Stimulated activated naive CD8-positive, alpha-beta T cell treated with anti-CD3 and anti-CD28 coated beads, Interleukin-15, amount 100 ng/mL, for 72 hours (primary cell): ENCODE measurements at regions not wholly inside any gene's neighbourhood (a gene's known extent, or its start where the extent isn't known, plus 50 kb on each side); places are given as distances from the start of the nearest gene placed in this dataset.

Experiments used
- ATAC-seq: fragments of 150-1000 bp; cut with Tn5 transposase; 2 replicates; pipeline ENCODE4 v1.10.0; 2021; ENCODE audit warnings: mild to moderate bottlenecking, moderate library complexity
- DNase-seq, 2 donors: peaks; one replicate each; pipeline ENCODE4 v3.0.0; 2021 to 2022
- H3K27ac Mint-ChIP-seq, 2 donors: one replicate each; pipeline ENCODE4 v1.8.0; 2022; ENCODE audit warnings: mild to moderate bottlenecking in 2 of 2, mixed read lengths in 2 of 2, moderate library complexity in 2 of 2
- H3K27me3 Mint-ChIP-seq: one replicate; pipeline ENCODE4 v1.8.0; 2022; ENCODE audit warnings: mixed read lengths
- H3K4me1 Mint-ChIP-seq: one replicate; pipeline ENCODE4 v1.8.0; 2022; ENCODE audit warnings: mild to moderate bottlenecking, mixed read lengths
- H3K4me3 Mint-ChIP-seq, 2 donors: one replicate each; pipeline ENCODE4 v1.8.0; 2022; ENCODE audit warnings: mild to moderate bottlenecking in 2 of 2, mixed read lengths in 2 of 2, moderate library complexity in 1 of 2
- H3K9me3 Mint-ChIP-seq, 2 donors: one replicate each; pipeline ENCODE4 v1.8.0; 2022; ENCODE audit warnings: mixed read lengths in 2 of 2

- ATAC-seq (no peak), DNase-seq (no peak)
- Mint-ChIP-seq H3K27ac (no peak overlapping the region), H3K27me3 (no peaks in the 10 kb centered on the region), H3K9me3 (peaks cover 43 to 56% of the 10 kb centered on the region in 2 donors), H3K4me3 (no peak overlapping the region), H3K4me1 (no peaks in the 10 kb centered on the region)
These were observed 209.1 kb upstream of the KCNN2 start for GRCh38 chr5:114152656-114153360.

GRCh38 chr5:114153392-114153791, 208.5 kb upstream of the KCNN2 start:
- H3K27me3 Mint-ChIP-seq = no peaks in the 10 kb centered on the region
- no peaks in the 10 kb centered on the region for H3K4me1 Mint-ChIP-seq
- H3K4me3 Mint-ChIP-seq = no peak overlapping the region
- ATAC-seq (no peak), DNase-seq (no peak)
- peaks cover 40 to 52% of the 10 kb centered on the region in 2 donors for H3K9me3 Mint-ChIP-seq
- H3K27ac Mint-ChIP-seq = no peak overlapping the region

GRCh38 chr5:114153833-114154232, 208.0 kb upstream of the KCNN2 start:
- no peak overlapping the region for H3K27ac Mint-ChIP-seq
- ATAC-seq = no peak
- H3K4me3 Mint-ChIP-seq = no peak overlapping the region
- H3K27me3 Mint-ChIP-seq = no peaks in the 10 kb centered on the region
- H3K4me1 Mint-ChIP-seq = no peaks in the 10 kb centered on the region
- DNase-seq = no peak
- peaks cover 36 to 47% of the 10 kb centered on the region in 2 donors for H3K9me3 Mint-ChIP-seq

- peaks cover 0 to 24% of the 10 kb centered on the region in 2 donors for H3K9me3 Mint-ChIP-seq
- no peak overlapping the region for H3K4me3 Mint-ChIP-seq
- H3K27me3 Mint-ChIP-seq = no peaks in the 10 kb centered on the region
- no peak overlapping the region for H3K27ac Mint-ChIP-seq
- no peak for DNase-seq
- no peak for ATAC-seq
- H3K4me1 Mint-ChIP-seq = no peaks in the 10 kb centered on the region
These were observed 195.8 kb upstream of the KCNN2 start for GRCh38 chr5:114166081-114166480.

GRCh38 chr5:114174131-114174530, 187.7 kb upstream of the KCNN2 start:
- Mint-ChIP-seq H3K9me3 (peaks cover 7 to 13% of the 10 kb centered on the region in 2 donors), H3K4me3 (no peak overlapping the region), H3K27me3 (no peaks in the 10 kb centered on the region), H3K4me1 (no peaks in the 10 kb centered on the region), H3K27ac (no peak overlapping the region)
- ATAC-seq (no peak), DNase-seq (no peak)

- Mint-ChIP-seq H3K9me3 (peaks cover 6 to 7% of the 10 kb centered on the region in 2 donors), H3K27me3 (no peaks in the 10 kb centered on the region), H3K4me3 (no peak overlapping the region), H3K27ac (no peak overlapping the region), H3K4me1 (no peaks in the 10 kb centered on the region)
- no peak for ATAC-seq
- no peak for DNase-seq
These were observed 187.0 kb upstream of the KCNN2 start for GRCh38 chr5:114174837-114175236.

GRCh38 chr5:114176356-114176755, 185.5 kb upstream of the KCNN2 start:
- no peak for ATAC-seq
- H3K27ac Mint-ChIP-seq = no peak overlapping the region
- H3K4me1 Mint-ChIP-seq = no peaks in the 10 kb centered on the region
- H3K9me3 Mint-ChIP-seq = peaks cover 4 to 7% of the 10 kb centered on the region in 2 donors
- DNase-seq = no peak
- no peak overlapping the region for H3K4me3 Mint-ChIP-seq
- no peaks in the 10 kb centered on the region for H3K27me3 Mint-ChIP-seq

GRCh38 chr5:114179134-114179533, 182.7 kb upstream of the KCNN2 start:
- DNase-seq (no peak), ATAC-seq (no peak)
- no peaks in the 10 kb centered on the region for H3K4me1 Mint-ChIP-seq
- H3K27ac Mint-ChIP-seq = no peak overlapping the region
- no peaks in the 10 kb centered on the region for H3K27me3 Mint-ChIP-seq
- no peak overlapping the region for H3K4me3 Mint-ChIP-seq
- H3K9me3 Mint-ChIP-seq = peaks cover 0 to 4% of the 10 kb centered on the region in 2 donors

GRCh38 chr5:114184006-114184405, 177.9 kb upstream of the KCNN2 start:
- Mint-ChIP-seq H3K27ac (no peak overlapping the region), H3K4me1 (no peaks in the 10 kb centered on the region), H3K9me3 (peaks cover 0 to 4% of the 10 kb centered on the region in 2 donors), H3K4me3 (no peak overlapping the region), H3K27me3 (no peaks in the 10 kb centered on the region)
- ATAC-seq (no peak), DNase-seq (no peak)

- Mint-ChIP-seq H3K4me1 (no peaks in the 10 kb centered on the region), H3K9me3 (peaks cover 0 to 7% of the 10 kb centered on the region in 2 donors), H3K27me3 (no peaks in the 10 kb centered on the region), H3K4me3 (no peak overlapping the region), H3K27ac (no peak overlapping the region)
- ATAC-seq (no peak), DNase-seq (no peak)
These were observed 176.6 kb upstream of the KCNN2 start for GRCh38 chr5:114185274-114185673.

GRCh38 chr5:114191441-114191840, 170.4 kb upstream of the KCNN2 start:
- no peak for ATAC-seq
- Mint-ChIP-seq H3K9me3 (peaks cover 0 to 18% of the 10 kb centered on the region in 2 donors), H3K27ac (no peak overlapping the region), H3K4me3 (no peak overlapping the region), H3K4me1 (no peaks in the 10 kb centered on the region), H3K27me3 (no peaks in the 10 kb centered on the region)
- DNase-seq = no peak

GRCh38 chr5:114192108-114192507, 169.8 kb upstream of the KCNN2 start:
- DNase-seq (no peak), ATAC-seq (no peak)
- Mint-ChIP-seq H3K4me1 (no peaks in the 10 kb centered on the region), H3K27me3 (no peaks in the 10 kb centered on the region), H3K27ac (no peak overlapping the region), H3K9me3 (peaks cover 0 to 18% of the 10 kb centered on the region in 2 donors), H3K4me3 (no peak overlapping the region)

- DNase-seq (no peak), ATAC-seq (no peak)
- no peaks in the 10 kb centered on the region for H3K4me1 Mint-ChIP-seq
- H3K4me3 Mint-ChIP-seq = no peak overlapping the region
- H3K9me3 Mint-ChIP-seq = peaks cover 6 to 22% of the 10 kb centered on the region in 2 donors
- H3K27ac Mint-ChIP-seq = no peak overlapping the region
- H3K27me3 Mint-ChIP-seq = no peaks in the 10 kb centered on the region
These were observed 160.5 kb upstream of the KCNN2 start for GRCh38 chr5:114201332-114201731.

GRCh38 chr5:114204923-114205322, 156.9 kb upstream of the KCNN2 start:
- H3K4me3 Mint-ChIP-seq = no peak overlapping the region
- H3K27me3 Mint-ChIP-seq = no peaks in the 10 kb centered on the region
- peaks cover 6 to 11% of the 10 kb centered on the region in 2 donors for H3K9me3 Mint-ChIP-seq
- H3K4me1 Mint-ChIP-seq = no peaks in the 10 kb centered on the region
- DNase-seq (no peak), ATAC-seq (no peak)
- H3K27ac Mint-ChIP-seq = peak overlapping the region in 1 of 2 donors; percentile 53

- H3K9me3 Mint-ChIP-seq = no peaks in the 10 kb centered on the region
- H3K27ac Mint-ChIP-seq = no peak overlapping the region
- no peak overlapping the region for H3K4me3 Mint-ChIP-seq
- no peaks in the 10 kb centered on the region for H3K27me3 Mint-ChIP-seq
- DNase-seq (no peak), ATAC-seq (no peak)
- no peaks in the 10 kb centered on the region for H3K4me1 Mint-ChIP-seq
These were observed 155.2 kb upstream of the KCNN2 start for GRCh38 chr5:114206640-114207039.

- no peaks in the 10 kb centered on the region for H3K27me3 Mint-ChIP-seq
- H3K9me3 Mint-ChIP-seq = no peaks in the 10 kb centered on the region
- H3K4me1 Mint-ChIP-seq = no peaks in the 10 kb centered on the region
- DNase-seq (no peak), ATAC-seq (no peak)
- H3K27ac Mint-ChIP-seq = no peak overlapping the region
- no peak overlapping the region for H3K4me3 Mint-ChIP-seq
These were observed 154.3 kb upstream of the KCNN2 start for GRCh38 chr5:114207615-114208014.

GRCh38 chr5:114208120-114208519, 153.8 kb upstream of the KCNN2 start:
- DNase-seq = no peak
- Mint-ChIP-seq H3K9me3 (no peaks in the 10 kb centered on the region), H3K4me1 (no peaks in the 10 kb centered on the region), H3K4me3 (no peak overlapping the region), H3K27ac (no peak overlapping the region), H3K27me3 (no peaks in the 10 kb centered on the region)
- no peak for ATAC-seq
